GM21717 (cell line): ENCODE measurements at regions not wholly inside any gene's neighbourhood (a gene's known extent, or its start where the extent isn't known, plus 50 kb on each side); places are given as distances from the start of the nearest gene placed in this dataset.
"Not testable (repeated sequence)": the region's sequence is repeated elsewhere in the genome, so short reads cannot be mapped to it uniquely, and the experiment has no call there.

ENCODE experiments used
- ATAC-seq: cut with Tn5 transposase; IDR thresholded peaks from one replicate; pipeline ENCODE4 v1.9.1; 2021; ENCODE audit warnings: mild to moderate bottlenecking, moderate library complexity; ENCODE audit not compliant: unreplicated experiment

DNA sequence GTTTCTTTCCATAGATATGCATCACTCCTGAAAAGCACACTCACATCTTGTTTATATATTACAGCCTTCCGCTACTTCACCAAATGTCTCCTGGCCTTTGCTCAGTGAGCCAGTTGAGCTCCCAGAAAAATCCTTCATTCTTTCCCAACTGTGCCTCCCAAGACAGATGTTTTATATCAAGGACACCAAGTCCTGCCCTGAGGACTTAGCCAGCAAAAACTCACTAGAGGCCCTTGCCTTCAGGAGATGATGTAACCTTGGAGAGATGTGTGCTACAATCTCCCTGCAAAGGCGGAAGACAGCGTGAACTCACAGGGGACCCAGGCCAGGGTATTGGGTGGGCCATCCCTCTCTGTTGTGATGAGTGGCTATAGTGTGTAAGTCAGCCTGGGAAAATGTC lies 86.1 kb upstream of the CTAGE1 start:
- no peak for ATAC-seq

DNA sequence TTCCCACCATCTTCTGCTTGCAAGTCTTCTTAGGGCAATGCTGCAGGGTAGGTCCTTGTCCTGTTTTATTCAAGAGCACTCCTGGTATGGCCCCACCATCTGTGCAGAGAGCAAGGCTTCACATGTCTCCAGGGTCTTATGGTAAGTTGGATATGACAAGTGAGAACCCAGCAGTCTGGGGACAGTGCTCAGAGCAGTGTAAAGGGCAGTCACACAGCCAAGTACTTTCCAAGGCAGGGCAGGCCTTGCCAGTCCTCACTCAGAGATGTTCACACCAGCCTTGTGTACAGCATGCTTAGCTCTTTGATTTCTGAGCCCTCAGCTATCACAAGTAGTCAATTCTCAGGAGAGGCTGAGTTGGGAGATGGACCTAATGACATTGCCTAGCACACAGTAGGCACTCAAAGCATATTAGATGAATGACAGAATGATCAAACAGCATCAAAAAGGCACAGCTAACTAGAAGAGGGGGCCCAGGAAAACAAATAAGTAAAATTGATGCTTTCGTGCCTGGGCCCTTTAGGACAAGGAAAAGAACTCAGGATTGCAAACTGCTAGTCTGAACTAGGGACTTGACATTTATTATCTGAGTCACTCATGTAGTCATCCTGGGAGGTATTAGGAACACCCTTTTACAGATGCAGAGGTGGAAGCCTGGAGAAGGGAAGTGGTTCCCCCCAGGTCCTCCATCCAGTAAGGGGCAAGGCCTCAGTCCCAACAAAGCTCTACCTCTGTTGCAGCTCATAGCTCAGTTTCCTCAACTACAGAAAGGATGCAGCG lies 86.7 kb upstream of the CTAGE1 start:
- ATAC-seq, result no peak

DNA sequence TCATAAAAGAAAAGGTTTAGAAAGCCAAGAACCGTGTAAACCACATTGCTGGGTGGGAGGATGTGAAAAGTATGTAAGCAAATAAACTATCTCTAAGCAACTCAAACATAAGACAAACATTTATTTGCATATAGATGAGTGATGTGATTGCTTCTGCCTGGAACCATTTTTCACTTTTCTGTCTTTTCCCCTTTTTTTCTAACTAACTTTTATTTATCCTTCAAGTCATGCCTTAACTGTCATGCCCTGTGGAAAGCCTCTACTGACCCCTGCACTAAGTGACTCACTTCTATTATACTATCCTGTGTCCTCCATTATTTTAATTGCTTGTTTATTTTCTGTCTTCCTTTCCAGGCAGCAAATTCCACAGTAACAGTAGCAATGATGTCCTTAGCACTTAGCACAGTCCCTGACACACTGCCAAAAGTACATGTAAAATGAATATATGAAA lies 87.5 kb upstream of the CTAGE1 start:
- no peak for ATAC-seq

DNA sequence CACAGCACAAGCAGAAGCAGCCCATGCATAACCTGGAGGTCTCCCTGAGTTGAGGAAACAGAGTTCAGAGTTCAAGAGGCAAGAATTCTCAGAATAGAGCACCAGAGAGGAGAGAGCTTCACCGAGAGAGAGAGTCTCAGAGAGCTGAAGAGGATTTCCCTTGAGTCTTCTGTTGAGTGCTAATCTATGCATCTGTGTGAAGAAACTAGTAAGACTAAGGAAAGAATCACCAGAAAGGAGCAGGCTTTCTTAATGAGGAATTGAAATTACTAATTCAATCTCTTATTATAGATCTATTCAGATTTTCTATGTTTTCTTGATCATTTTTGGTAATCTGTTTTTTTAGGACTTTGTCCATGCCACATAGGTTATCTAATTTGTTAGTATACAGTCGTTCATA lies 89.3 kb upstream of the CTAGE1 start:
- no peak for ATAC-seq

DNA sequence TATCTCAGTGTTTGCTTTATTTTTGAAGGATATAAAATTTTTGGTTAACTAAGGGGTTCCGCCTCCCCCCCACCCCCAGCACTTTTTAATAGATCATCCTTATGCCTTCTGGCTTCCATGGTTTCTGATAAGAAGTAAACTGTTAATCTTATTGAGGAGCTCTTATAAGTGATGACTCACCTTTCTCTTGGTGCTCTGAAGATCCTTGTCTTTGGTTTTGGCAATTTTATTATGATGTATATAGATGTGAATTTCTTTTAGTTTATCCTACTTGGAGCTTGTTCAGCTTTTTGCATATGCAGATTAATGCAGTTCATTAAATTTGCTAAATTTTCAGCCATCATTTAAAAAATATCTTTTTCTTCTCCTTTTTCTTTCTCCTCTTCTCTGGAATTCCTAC lies 91.7 kb upstream of the CTAGE1 start:
- ATAC-seq, result no peak

DNA sequence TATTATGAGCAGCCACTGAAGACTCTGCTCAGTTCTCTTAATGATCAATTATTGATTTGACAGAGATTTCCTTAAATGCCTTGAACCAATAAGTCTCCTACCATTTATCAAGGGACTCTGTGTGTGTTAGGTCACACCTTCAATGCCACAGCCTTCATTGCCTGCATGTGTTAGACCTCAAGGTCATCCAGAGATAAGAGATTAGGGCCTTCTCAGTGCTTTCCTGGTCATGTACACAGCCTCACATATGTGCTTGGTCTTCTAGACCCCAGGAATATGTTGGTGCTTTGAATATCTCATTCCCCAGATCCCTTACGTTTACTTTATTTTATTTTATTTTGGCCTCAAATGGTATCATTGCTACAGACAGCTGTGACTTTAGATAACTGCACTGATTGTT lies 93.0 kb upstream of the CTAGE1 start:
- no peak for ATAC-seq

DNA sequence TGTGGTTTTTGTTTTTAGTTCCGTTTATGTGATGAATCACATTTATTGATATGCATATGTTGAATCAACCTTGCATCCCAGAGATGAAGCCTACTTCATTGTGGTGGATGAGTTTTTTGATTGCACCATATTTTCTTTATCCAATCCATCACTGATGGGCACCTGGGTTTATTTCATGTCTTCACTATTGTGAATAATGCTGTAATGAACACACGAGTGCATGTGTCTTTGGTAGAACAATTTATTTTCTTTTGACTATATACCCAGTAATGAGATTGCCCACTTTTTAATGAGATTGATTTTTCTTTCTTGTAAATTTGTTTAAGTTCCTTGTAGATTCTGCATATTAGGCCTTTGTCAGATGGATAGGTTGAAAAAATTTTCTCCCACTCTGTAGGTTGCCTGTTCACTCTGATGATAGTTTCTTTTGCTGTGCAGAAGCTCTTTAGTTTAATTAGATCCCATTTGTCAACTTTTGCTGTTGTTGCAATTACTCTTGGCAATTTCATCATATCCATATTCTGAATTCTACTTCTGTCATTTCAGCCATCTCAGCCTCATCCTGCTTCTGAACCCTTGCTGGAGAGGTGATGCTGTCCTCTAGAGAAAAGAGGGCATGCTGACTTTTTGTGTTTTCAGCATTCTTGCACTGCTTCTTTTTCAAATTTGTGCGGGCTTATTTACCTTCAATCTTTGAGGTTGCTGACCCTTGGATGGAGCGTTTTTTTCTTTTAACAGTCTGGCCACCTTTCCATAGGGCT lies 96.2 kb upstream of the CTAGE1 start:
- ATAC-seq, result no peak

DNA sequence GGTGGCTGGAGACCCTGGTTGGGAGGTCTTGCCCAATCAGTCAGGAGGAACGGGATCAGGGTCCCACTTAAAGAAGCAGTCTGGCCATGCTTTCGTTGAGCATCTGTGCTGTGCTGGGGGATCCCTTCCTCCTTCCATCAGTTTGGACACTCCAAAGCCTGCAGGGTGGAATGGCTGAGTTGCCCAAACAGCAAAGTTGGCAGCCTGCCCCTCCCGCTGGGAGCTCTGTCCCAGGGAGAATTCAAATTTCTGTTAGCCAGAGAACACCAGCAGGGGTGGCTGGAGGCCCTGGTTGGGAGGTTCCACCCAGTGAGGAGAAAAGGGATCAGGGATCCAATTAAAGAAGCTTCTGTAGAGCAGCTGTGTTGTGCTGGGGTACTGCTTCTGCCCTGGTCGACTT lies 96.9 kb upstream of the CTAGE1 start:
- ATAC-seq, result no peak

DNA sequence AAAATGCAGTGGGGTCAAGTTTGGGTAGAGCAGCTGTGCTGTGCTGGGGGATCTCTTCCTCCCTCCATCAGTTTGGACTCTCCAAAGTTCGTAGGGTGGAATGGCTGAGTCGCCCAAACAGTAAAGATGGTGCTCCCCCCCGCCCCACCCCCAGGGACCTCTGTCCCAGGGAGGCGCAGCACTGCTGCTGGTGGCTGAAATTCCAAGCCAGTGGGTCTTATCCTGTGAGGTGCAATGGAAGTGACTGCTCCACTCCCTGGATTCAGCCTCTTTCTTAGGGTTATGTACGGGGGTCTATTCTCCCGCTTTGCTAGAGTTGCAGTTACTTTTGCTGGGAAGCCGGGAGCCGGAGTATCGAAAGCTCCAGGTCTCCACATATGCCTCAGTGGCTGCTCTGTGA lies 97.5 kb upstream of the CTAGE1 start:
- ATAC-seq, result no peak

DNA sequence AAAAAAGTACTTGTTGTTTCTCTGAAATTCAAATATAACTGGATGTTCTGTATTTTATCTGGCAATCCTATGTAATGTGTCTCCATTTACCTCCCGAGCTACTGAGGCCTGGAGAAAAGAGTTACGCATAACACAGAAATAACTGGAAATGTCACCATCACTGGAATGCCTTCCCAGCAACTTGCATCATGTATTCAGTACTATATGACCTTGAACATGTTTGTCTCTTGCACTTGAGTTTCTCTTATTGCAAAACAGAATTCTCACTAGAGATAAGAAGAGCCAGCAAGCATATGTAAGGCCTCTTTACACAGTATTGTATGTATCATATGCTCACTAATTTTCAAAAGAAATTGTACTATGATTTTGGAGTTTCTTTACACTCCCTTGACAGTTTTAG lies 99.6 kb upstream of the CTAGE1 start:
- no peak for ATAC-seq

DNA sequence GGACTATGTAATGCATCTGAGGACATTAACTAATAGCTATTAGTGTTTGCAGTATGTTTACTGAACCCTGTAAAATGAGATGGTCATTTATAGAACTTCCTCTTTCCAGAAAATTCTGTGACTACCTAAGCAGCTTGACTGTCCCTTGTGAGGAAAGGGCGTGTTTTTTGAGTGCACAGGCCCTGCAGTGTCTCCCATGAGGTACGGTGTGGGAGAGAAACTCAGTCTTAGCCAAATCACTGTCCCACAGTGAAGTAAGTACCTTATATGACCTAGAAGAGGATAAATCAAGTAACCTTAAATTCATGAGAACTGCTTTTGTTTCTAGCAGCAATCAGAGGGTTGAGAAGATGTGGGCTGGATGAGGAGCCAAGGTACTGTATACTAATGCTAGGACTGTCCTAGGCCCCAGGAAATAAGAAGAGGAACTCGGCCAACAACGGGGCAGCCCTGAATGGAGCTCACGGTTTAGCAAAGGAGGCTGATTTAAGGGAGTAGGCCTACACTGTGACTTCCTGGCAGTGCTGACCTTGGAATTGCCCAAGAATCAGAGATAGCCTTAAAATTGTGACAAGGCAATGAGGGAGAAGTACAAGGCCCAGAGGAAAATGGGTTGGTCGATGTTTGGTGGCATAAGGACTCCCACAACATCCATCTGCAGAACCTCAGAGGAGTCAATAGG lies 103.5 kb upstream of the CTAGE1 start:
- ATAC-seq, result no peak

DNA sequence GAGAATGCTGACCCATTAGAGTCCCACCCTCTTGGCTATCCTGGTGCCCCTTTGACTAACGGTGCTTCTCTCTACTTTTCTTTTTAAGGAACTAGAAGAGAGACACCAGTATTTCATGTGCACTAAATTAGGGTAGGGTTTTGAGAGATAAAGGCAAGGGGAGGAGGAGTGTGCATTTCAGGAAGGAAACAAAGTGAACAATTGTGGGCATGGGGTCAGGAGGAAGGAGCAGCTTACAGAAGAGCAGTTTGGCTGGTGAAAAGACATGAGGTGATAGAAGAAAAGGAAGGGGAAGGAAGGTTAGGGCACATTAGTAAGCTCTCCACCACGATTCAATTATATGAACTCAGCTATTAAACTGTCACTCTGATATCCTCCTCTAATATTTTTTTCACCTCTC lies 105.8 kb upstream of the CTAGE1 start:
- no peak for ATAC-seq

DNA sequence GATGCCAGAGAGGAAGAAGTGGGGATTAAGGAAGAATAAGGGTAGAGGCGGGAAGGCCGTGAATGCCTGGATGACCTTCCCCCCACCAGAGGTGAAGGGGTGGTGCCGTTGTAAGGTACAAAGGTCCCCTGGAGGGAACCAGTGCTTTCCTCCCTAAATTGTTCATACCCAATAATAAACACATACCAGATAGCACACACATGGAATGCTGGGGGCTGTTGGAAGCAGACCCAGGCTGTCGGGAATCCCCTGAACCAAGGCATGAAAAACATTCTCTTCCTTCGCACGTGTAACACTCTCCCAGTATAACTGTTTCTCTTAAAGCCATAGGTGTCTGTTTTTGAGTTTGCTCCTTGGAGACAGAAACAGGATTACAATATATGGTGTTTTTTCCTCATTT lies 107.1 kb upstream of the CTAGE1 start:
- no peak for ATAC-seq

DNA sequence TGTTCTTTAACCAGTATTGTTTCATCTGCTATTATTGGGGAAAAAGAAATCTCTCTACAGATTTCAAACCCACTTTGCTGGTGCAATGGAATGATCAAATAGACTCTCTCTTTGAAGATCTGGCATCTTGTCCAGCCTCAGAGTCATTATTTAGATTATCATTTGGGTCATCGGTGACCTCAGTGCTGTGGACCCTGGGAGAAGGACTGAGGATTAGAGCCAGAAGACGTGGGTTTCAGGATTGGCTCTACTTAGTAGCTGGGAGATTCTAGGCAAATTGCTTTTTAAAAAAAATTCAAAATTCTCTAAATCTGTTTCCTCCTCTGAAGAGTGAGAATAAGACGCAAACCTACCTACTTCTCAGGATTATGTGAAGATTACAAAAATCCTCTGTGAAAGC lies 107.6 kb upstream of the CTAGE1 start:
- ATAC-seq, result no peak

DNA sequence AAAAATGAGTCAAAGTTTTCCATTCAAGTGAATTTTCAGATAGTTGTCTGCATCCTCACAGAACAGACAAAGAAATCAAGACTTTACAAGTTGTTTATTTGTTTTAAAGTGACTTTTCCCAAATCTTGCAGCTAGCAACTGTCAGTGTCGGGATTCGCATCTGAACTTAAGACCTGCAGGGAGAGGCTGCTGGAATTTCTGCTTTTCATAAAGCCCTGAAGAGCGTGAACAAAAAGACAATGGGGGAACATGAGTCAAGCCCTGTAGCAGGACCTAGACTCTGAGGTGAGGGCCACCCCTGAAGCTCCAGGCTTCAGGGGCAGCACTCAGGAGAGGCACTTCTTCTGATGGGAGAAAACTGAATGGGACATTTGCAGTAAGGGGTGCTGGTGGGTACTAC lies 108.2 kb upstream of the CTAGE1 start:
- no peak for ATAC-seq

DNA sequence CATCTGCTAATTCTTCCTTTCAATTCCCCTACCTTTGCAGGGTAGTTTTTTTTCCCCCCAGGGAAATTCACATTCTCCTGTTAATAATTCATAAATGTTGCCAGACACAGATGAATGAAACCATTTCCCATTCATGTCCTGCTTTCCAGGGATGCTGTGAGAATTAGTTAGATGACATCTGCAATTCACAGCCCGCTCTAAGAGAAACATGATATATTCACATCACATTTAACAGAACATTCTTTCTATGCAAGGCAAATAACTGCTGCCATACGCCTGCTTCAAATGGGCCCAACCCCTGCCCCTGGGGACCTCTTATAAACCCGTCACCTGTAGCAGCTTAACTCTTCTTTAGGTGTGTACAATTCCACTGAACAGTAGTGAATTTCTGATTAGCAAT lies 110.6 kb upstream of the CTAGE1 start:
- no peak for ATAC-seq

DNA sequence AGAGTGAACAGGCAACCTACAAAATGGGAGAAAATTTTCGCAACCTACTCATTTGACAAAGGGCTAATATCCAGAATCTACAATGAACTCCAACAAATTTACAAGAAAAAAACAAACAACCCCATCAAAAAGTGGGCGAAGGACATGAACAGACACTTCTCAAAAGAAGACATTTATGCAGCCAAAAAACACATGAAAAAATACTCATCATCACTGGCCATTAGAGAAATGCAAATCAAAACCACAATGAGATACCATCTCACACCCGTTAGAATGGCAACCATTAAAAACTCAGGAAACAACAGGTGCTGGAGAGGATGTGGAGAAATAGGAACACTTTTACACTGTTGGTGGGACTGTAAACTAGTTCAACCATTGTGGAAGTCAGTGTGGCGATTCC lies 117.0 kb upstream of the CTAGE1 start:
- ATAC-seq, result not testable (repeated sequence)

DNA sequence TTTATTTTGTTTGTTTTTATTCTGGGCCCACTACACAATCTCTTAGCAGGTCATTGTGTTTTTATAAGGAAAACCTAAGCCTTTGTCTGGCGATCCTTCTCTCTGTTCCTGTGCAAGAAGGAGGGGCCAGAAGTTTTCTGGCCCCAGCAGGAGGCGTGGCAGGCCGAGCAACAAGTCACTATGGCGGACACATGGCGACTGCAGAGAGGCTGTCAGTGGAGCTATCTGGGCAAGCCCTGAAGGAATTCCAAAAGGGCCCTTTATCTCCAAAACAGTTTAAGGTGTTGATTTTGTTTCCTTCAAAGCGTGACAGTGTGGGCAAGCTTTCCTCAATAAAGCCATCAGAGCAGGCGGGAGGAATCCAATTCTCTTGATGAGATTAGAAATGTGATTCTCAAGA lies 118.8 kb upstream of the CTAGE1 start:
- no peak for ATAC-seq

DNA sequence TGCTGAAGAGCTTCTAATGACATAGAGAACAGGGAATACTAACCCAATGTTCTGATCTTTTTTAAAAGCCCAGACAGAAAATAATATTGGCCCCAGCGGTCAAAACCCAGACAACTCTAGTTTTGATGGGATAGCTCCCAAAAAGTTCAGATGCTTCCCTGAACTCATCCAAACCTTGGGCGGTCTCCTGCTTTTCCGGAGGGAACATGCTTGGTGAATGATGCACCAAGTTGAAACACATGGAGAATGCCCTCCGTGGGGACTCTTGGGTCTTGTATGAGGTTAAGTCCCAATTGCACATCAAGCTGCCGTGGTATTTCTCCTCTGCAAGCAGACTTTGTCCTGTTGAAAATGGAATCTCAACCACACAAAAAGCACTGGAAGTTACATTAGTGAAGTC lies 120.7 kb upstream of the CTAGE1 start:
- ATAC-seq, result no peak

DNA sequence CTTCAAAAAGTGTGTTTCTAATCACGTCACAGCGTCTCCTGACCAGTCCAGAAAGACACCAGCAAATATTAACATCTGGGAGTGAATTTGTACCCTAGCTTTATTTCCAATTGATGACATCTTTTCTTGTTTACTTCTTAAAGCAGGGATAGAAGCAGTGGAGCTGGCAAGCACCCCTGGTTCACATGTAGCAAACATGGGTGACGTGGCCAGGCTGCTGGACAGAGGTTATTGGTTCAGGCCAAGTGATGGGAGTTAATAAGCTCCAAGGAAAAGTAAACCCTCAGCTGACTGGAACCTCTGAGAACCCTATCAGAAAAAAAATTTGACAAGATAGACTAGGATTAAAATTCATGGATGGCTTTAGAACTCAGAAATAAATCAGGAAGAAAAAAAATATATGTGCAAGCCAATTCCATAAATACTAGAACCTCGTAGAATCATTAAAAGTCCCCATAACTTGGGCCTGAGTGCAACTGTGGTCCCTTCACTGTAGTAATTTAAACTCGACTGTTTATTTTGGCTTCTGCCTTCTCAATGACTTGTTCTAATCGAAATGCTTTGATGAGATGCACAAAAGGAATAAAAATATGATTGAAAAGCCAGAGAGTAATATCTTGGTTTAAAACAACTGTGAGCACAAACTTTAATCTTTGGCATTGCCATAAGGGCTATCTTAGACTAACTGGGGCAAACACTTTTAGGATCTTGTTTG lies 121.5 kb upstream of the CTAGE1 start:
- ATAC-seq, result no peak

DNA sequence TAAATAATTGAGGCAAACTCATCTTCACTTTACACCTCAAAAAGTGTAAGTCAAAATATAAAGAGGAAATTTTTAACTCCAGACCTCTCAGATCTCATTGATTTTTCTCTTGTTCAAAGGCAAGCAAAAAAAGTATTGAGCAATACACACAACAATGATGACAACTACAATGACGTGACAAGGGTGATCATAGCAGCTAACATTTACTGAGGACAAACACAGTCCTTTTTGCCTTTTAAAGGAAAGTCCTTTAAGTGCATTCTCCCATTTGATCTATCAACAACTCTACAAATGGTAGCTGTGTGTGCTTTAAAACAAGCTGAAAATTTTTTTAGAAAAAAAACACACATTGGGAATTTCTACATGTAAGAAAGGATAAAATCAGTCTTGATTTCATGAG lies 123.5 kb upstream of the CTAGE1 start:
- no peak for ATAC-seq
